Glutamatergic neuron (in vitro differentiated cells): ENCODE measurements at regions not wholly inside any gene's neighbourhood (a gene's known extent, or its start where the extent isn't known, plus 50 kb on each side); places are given as distances from the start of the nearest gene placed in this dataset.

ENCODE experiments used
- DNase-seq: peaks from one replicate; pipeline ENCODE4 v3.0.0; 2022
- H3K27ac Mint-ChIP-seq: one replicate; pipeline ENCODE4 v1.8.0; 2020; ENCODE audit warnings: mild to moderate bottlenecking, mixed read lengths, inconsistent platforms; ENCODE audit not compliant: unreplicated experiment
- H3K27me3 Mint-ChIP-seq: one replicate; pipeline ENCODE4 v1.8.0; 2020; ENCODE audit warnings: mild to moderate bottlenecking, moderate library complexity, mixed read lengths, inconsistent platforms; ENCODE audit not compliant: unreplicated experiment
- H3K36me3 Mint-ChIP-seq: one replicate; pipeline ENCODE4 v1.8.0; 2020; ENCODE audit warnings: mild to moderate bottlenecking, mixed read lengths, inconsistent platforms; ENCODE audit not compliant: unreplicated experiment
- H3K4me1 Mint-ChIP-seq: one replicate; pipeline ENCODE4 v1.8.0; 2020; ENCODE audit warnings: mild to moderate bottlenecking, low read depth, mixed read lengths, inconsistent platforms; ENCODE audit not compliant: unreplicated experiment
- H3K4me3 Mint-ChIP-seq: one replicate; pipeline ENCODE4 v1.8.0; 2020; ENCODE audit warnings: mild to moderate bottlenecking, mixed read lengths, inconsistent platforms; ENCODE audit not compliant: unreplicated experiment
- H3K9me3 Mint-ChIP-seq: one replicate; pipeline ENCODE4 v1.8.0; 2020; ENCODE audit warnings: mild to moderate bottlenecking, moderate library complexity, mixed read lengths, inconsistent platforms; ENCODE audit not compliant: unreplicated experiment
- CTCF ChIP-seq: fragments of 200-600 bp; sonication (generic); IDR thresholded peaks from one replicate; pipeline ENCODE4 v1.5.0; 2021; ENCODE audit not compliant: partially characterized antibody, unreplicated experiment

GRCh38 chr6:90401933-90402830 is 105.5 kb upstream of the BACH2 start:
- H3K36me3 Mint-ChIP-seq = no peaks in the 10 kb centered on the region
- peaks cover 3% of the 10 kb centered on the region for H3K27me3 Mint-ChIP-seq
- no peak for TF ChIP-seq CTCF
- DNase-seq = no peak
- H3K4me1 Mint-ChIP-seq = peaks cover 9% of the 10 kb centered on the region
- H3K4me3 Mint-ChIP-seq = no peak overlapping the region
- peaks cover 6% of the 10 kb centered on the region for H3K9me3 Mint-ChIP-seq
- H3K27ac Mint-ChIP-seq = no peak overlapping the region

DNA sequence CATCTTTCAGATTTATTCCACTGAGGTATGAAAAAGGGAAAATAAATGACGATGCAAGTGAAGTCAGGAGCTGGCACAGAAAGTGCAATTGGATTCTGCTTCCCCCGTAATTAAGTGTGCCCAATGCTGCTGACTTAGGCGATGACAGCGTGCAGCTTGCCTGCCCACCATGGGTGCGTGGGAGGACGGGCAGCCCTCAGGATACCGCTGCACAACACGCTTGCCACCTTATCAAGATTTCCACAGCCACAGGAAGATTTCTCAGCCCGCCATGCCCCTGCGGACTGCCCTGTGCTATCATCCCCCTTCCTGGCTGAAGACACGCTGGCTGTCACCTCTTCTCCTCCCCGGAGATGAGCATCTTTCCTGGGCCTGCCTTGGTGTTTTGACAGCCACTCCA is 103.3 kb upstream of the BACH2 start:
- Mint-ChIP-seq H3K4me1 (peaks cover 17% of the 10 kb centered on the region), H3K27ac (no peak overlapping the region), H3K27me3 (peaks cover 3% of the 10 kb centered on the region), H3K9me3 (peaks cover 3% of the 10 kb centered on the region), H3K36me3 (no peaks in the 10 kb centered on the region), H3K4me3 (no peak overlapping the region)
- TF ChIP-seq CTCF = no peak
- DNase-seq = no peak

- Mint-ChIP-seq H3K27me3 (no peaks in the 10 kb centered on the region), H3K4me1 (peaks cover 15% of the 10 kb centered on the region)
Measured at GRCh38 chr6:90397929-90398674, 101.5 kb upstream of the BACH2 start.

GRCh38 chr6:90397047-90397446 is 100.4 kb upstream of the BACH2 start:
- H3K27ac Mint-ChIP-seq = no peak overlapping the region
- H3K36me3 Mint-ChIP-seq = no peaks in the 10 kb centered on the region
- no peak for DNase-seq
- no peak overlapping the region for H3K4me3 Mint-ChIP-seq
- no peak for TF ChIP-seq CTCF
- H3K9me3 Mint-ChIP-seq = peaks cover 2% of the 10 kb centered on the region
- no peaks in the 10 kb centered on the region for H3K27me3 Mint-ChIP-seq
- peaks cover 18% of the 10 kb centered on the region for H3K4me1 Mint-ChIP-seq

More at GRCh38 chr6:90397929-90398674, 101.5 kb upstream of the BACH2 start:
- no peak for TF ChIP-seq CTCF
- Mint-ChIP-seq H3K9me3 (peaks cover 2% of the 10 kb centered on the region), H3K36me3 (no peaks in the 10 kb centered on the region), H3K27ac (no peak overlapping the region), H3K4me3 (no peak overlapping the region)
- no peak for DNase-seq
